ENCODE measurements at regions not wholly inside any gene's neighbourhood (a gene's known extent, or its start where the extent isn't known, plus 50 kb on each side); places are given as distances from the start of the nearest gene placed in this dataset.
A peak's percentile ranks its signal among the peaks of the same experiment; 100 is the strongest.

DNA sequence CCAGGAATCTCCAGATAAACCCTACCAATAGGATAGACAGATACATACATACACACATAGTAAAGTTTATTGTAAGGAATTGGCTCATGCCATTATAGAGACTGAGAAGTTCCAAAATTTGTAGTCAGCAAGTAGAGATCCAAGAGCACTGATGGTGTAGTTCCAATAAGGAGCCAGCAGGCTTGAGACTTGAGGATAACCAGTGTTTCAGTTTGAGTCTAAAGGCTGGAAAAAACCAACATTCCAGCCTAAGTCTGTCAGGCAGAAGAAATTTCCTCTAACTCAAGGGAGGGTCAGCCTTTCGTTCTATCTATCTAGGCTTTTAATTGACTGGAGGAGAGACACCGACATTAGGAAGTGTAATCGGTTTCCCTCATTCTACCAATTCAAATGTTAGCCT is 110.2 kb upstream of the TSHZ3 start:
- H3K4me1 ChIP-seq (ENCODE audit: low read length), result no peaks in the 10 kb centered on the region
- H3K4me2 ChIP-seq (ENCODE audit: low read depth, low read length), result no peak overlapping the region
- no peak overlapping the region for H2AFZ ChIP-seq (ENCODE audit: low read length)
- no peaks in the 10 kb centered on the region for H3K9me3 ChIP-seq (replicated peaks; ENCODE audit: insufficient read depth, low read length)
- H3K36me3 ChIP-seq (replicated peaks; ENCODE audit: insufficient read depth, low read length), result no peaks in the 10 kb centered on the region
- no peak for DNase-seq
- H3K27ac ChIP-seq (ENCODE audit: low read length), result no peak overlapping the region
- H3F3A ChIP-seq (ENCODE audit: insufficient read depth, low read length), result no peaks in the 10 kb centered on the region
- no peak for TF ChIP-seq EZH2 (optimal IDR thresholded peaks at IDR 0.05; ENCODE audit: low read depth, low read length)
- TF ChIP-seq, protein P1, sequence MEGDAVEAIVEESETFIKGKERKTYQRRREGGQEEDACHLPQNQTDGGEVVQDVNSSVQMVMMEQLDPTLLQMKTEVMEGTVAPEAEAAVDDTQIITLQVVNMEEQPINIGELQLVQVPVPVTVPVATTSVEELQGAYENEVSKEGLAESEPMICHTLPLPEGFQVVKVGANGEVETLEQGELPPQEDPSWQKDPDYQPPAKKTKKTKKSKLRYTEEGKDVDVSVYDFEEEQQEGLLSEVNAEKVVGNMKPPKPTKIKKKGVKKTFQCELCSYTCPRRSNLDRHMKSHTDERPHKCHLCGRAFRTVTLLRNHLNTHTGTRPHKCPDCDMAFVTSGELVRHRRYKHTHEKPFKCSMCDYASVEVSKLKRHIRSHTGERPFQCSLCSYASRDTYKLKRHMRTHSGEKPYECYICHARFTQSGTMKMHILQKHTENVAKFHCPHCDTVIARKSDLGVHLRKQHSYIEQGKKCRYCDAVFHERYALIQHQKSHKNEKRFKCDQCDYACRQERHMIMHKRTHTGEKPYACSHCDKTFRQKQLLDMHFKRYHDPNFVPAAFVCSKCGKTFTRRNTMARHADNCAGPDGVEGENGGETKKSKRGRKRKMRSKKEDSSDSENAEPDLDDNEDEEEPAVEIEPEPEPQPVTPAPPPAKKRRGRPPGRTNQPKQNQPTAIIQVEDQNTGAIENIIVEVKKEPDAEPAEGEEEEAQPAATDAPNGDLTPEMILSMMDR (IDR thresholded peaks at IDR 0.05; ENCODE audit: low read length), result no peak
- TF ChIP-seq EZH2phosphoT487 (IDR thresholded peaks at IDR 0.05; ENCODE audit: low read length), result no peak
- no peaks in the 10 kb centered on the region for H3K79me2 ChIP-seq (ENCODE audit: low read length)
- no peak overlapping the region for H3K4me3 ChIP-seq (ENCODE audit: low read length)
- peaks cover 54% of the 10 kb centered on the region for H3K27me3 ChIP-seq (replicated peaks; ENCODE audit: insufficient read depth, low read length)
- no peak overlapping the region for H3K9ac ChIP-seq (ENCODE audit: low read length)
- no peaks in the 10 kb centered on the region for H4K20me1 ChIP-seq (ENCODE audit: insufficient read depth, low read length)
- no peaks in the 10 kb centered on the region for H3K9me2 ChIP-seq (replicated peaks; ENCODE audit: insufficient read depth, low read length)

DNA sequence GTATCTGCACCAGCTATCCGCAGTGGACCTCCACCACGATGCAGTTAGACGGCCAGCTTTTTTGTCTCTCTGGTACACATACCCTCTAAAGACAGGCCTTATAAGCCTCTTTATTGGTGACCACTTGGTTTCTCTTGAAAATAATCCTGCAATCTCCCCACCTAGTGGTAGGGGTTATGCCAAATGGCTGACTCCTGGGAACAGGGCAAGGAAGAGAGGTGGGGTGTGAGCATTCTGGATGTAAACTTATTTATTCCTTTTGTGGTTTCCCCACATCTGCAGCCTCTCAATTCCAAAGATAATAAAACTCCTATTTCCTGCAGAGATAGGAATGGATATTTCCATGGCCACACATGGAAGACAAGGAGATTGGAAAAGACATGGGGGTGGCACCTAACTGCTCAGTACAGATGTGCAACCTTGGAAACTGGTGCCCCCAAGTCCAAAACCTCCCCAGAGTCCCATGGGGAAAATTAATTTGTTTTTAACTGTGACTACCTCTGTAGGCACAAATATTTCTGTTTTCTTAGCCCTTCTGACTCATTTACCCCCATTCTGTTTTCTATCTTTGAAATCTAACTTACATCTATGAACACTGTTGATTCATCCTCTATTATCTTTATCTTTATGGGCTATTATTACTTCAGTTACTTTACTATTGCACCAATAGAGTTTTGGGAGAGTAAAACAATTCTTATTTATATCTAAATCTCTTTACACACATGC is 112.7 kb upstream of the TSHZ3 start:
- H3K27me3 ChIP-seq (replicated peaks; ENCODE audit: insufficient read depth, low read length), result peaks cover 46% of the 10 kb centered on the region
- no peaks in the 10 kb centered on the region for H4K20me1 ChIP-seq (ENCODE audit: insufficient read depth, low read length)
- H3K4me1 ChIP-seq (ENCODE audit: low read length), result no peaks in the 10 kb centered on the region
- TF ChIP-seq EZH2phosphoT487 (IDR thresholded peaks at IDR 0.05; ENCODE audit: low read length) (no peak), EZH2 (optimal IDR thresholded peaks at IDR 0.05; ENCODE audit: low read depth, low read length) (no peak)
- TF ChIP-seq, protein P1 (IDR thresholded peaks at IDR 0.05; ENCODE audit: low read length), result no peak
- no peak overlapping the region for H2AFZ ChIP-seq (ENCODE audit: low read length)
- H3F3A ChIP-seq (ENCODE audit: insufficient read depth, low read length), result no peaks in the 10 kb centered on the region
- H3K4me3 ChIP-seq (ENCODE audit: low read length), result no peak overlapping the region
- H3K4me2 ChIP-seq (ENCODE audit: low read depth, low read length), result no peak overlapping the region
- H3K9ac ChIP-seq (ENCODE audit: low read length), result no peak overlapping the region
- H3K9me3 ChIP-seq (replicated peaks; ENCODE audit: insufficient read depth, low read length), result no peaks in the 10 kb centered on the region
- no peaks in the 10 kb centered on the region for H3K79me2 ChIP-seq (ENCODE audit: low read length)
- no peaks in the 10 kb centered on the region for H3K36me3 ChIP-seq (replicated peaks; ENCODE audit: insufficient read depth, low read length)
- DNase-seq, result no peak
- no peaks in the 10 kb centered on the region for H3K9me2 ChIP-seq (replicated peaks; ENCODE audit: insufficient read depth, low read length)
- no peak overlapping the region for H3K27ac ChIP-seq (ENCODE audit: low read length)

DNA sequence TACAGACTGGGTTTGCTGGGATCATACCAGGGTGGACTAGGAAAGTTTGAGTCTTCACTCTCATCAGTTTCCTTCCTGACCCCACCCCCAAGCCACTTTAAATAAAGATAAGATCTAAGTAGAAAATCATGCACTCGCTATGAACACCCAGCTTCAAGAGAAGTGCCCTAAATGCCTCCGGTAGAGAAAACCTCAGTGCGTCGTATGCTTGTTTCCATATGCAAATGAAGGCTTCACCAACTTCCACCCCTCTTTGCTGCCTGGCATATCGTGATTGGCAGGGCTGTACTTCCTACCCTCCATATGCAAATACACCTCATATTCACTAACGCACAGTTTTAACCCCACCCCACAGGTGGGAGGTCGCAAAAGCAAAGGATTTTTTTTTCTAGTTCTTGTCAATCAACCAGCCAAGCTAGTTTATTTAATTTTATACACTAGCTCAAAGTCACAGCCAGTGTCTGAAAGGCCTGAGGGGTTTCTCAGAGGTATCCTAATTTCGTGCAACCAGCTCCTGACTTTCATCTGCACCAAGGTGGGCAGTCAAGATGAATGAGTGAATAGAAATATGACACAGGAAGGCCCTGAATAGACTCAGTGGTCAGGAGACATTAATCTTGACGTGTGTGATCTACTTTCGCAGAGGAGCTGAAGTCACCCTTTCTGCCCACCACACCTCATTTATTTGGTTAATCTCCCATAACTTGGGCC is 121.1 kb upstream of the TSHZ3 start:
- Histone ChIP-seq H3K36me3 (replicated peaks; ENCODE audit: insufficient read depth, low read length) (no peaks in the 10 kb centered on the region), H3K9me2 (replicated peaks; ENCODE audit: insufficient read depth, low read length) (no peaks in the 10 kb centered on the region), H3K79me2 (ENCODE audit: low read length) (no peaks in the 10 kb centered on the region), H2AFZ (ENCODE audit: low read length) (no peak overlapping the region), H3K4me2 (ENCODE audit: low read depth, low read length) (no peak overlapping the region), H3K4me1 (ENCODE audit: low read length) (no peaks in the 10 kb centered on the region), H3K4me3 (ENCODE audit: low read length) (no peak overlapping the region), H3K27ac (ENCODE audit: low read length) (no peak overlapping the region), H3K9ac (ENCODE audit: low read length) (no peak overlapping the region), H3K9me3 (replicated peaks; ENCODE audit: insufficient read depth, low read length) (no peaks in the 10 kb centered on the region), H3F3A (ENCODE audit: insufficient read depth, low read length) (no peaks in the 10 kb centered on the region), H4K20me1 (ENCODE audit: insufficient read depth, low read length) (no peaks in the 10 kb centered on the region), H3K27me3 (replicated peaks; ENCODE audit: insufficient read depth, low read length) (peaks cover 21% of the 10 kb centered on the region)
- TF ChIP-seq EZH2 (optimal IDR thresholded peaks at IDR 0.05; ENCODE audit: low read depth, low read length) (no peak), EZH2phosphoT487 (IDR thresholded peaks at IDR 0.05; ENCODE audit: low read length) (no peak)
- TF ChIP-seq, protein P1 (IDR thresholded peaks at IDR 0.05; ENCODE audit: low read length), result no peak
- peak; percentile 13 for DNase-seq

All from MM.1S (cell line).